ENCODE measurements at regions not wholly inside any gene's neighbourhood (a gene's known extent, or its start where the extent isn't known, plus 50 kb on each side); places are given as distances from the start of the nearest gene placed in this dataset.

GRCh38 chr18:7512990-7513389 lies 54.1 kb upstream of the PTPRM start:
- no peak overlapping the region for H3K4me3 Mint-ChIP-seq
- no peaks in the 10 kb centered on the region for H3K27me3 Mint-ChIP-seq
- no peak overlapping the region for H3K27ac Mint-ChIP-seq
- intact Hi-C loops (cut with DNase I, micrococcal nuclease), result no loop called here
- POLR2A ChIA-PET, result no interaction called here
- DNase-seq (no peak), ATAC-seq (no peak)
- CTCF ChIA-PET, result interaction anchor here (0.7 kb wide), 1 partner anchor 257 kb away, joined by 3 read pairs; no protein-coding TSS in a partner anchor
- no peaks in the 10 kb centered on the region for H3K9me3 Mint-ChIP-seq (ENCODE audit: low read depth)
- H3K4me1 Mint-ChIP-seq, result no peaks in the 10 kb centered on the region
- H3K36me3 Mint-ChIP-seq (ENCODE audit: low read depth), result no peaks in the 10 kb centered on the region

- CTCF ChIA-PET, result interaction anchor here (0.7 kb wide), 1 partner anchor 65 kb away, joined by 3 read pairs; no protein-coding TSS in a partner anchor
- POLR2A ChIA-PET, result no interaction called here
- H3K27ac Mint-ChIP-seq, result no peak overlapping the region
Observed at GRCh38 chr18:7514796-7515440, 52.2 kb upstream of the PTPRM start.

GRCh38 chr18:7516266-7517117 lies 50.6 kb upstream of the PTPRM start:
- no peak overlapping the region for H3K27ac Mint-ChIP-seq
- H3K4me1 Mint-ChIP-seq, result no peaks in the 10 kb centered on the region
- intact Hi-C loops (cut with DNase I, micrococcal nuclease), result no loop called here
- no peaks in the 10 kb centered on the region for H3K9me3 Mint-ChIP-seq (ENCODE audit: low read depth)
- DNase-seq, result no peak
- H3K4me3 Mint-ChIP-seq, result no peak overlapping the region
- no peak for ATAC-seq
- H3K36me3 Mint-ChIP-seq (ENCODE audit: low read depth), result no peaks in the 10 kb centered on the region
- ChIA-PET CTCF (interaction anchor here (0.7 kb wide), 1 partner anchor 645 kb away, joined by 3 read pairs; no protein-coding TSS in a partner anchor), POLR2A (no interaction called here)
- H3K27me3 Mint-ChIP-seq, result peaks cover 4% of the 10 kb centered on the region

More at GRCh38 chr18:7514796-7515440, 52.2 kb upstream of the PTPRM start:
- H3K36me3 Mint-ChIP-seq (ENCODE audit: low read depth), result no peaks in the 10 kb centered on the region
- no peaks in the 10 kb centered on the region for H3K4me1 Mint-ChIP-seq
- DNase-seq, result no peak
- intact Hi-C loops (cut with DNase I, micrococcal nuclease), result no loop called here
- H3K9me3 Mint-ChIP-seq (ENCODE audit: low read depth), result no peaks in the 10 kb centered on the region
- H3K4me3 Mint-ChIP-seq, result no peak overlapping the region
- no peak for ATAC-seq
- peaks cover 2% of the 10 kb centered on the region for H3K27me3 Mint-ChIP-seq

Measured in activated CD4-positive, alpha-beta T cell treated with anti-CD3 and anti-CD28 coated beads for 36 hours (primary cell).